SU-DHL-6 (cell line): ENCODE measurements at regions not wholly inside any gene's neighbourhood (a gene's known extent, or its start where the extent isn't known, plus 50 kb on each side); places are given as distances from the start of the nearest gene placed in this dataset.

Source experiments
- EZH2phosphoT487 ChIP-seq: fragments of 200-600 bp; sonication (generic), shearing (Covaris generic); conservative IDR thresholded peaks from 2 replicates; pipeline ENCODE4 v1.6.1; 2018; ENCODE audit warnings: mild to moderate bottlenecking, antibody characterized with exemption, low read length, moderate library complexity, mixed read lengths
- TF ChIP-seq, protein P1 (sequence below): fragments of 200-600 bp; sonication (generic); IDR thresholded peaks from one replicate; pipeline ENCODE4 v1.5.1; 2017; ENCODE audit warnings: antibody characterized with exemption, mild to moderate bottlenecking, low read length, moderate library complexity; ENCODE audit not compliant: insufficient read depth, poor library complexity, severe bottlenecking

DNA sequence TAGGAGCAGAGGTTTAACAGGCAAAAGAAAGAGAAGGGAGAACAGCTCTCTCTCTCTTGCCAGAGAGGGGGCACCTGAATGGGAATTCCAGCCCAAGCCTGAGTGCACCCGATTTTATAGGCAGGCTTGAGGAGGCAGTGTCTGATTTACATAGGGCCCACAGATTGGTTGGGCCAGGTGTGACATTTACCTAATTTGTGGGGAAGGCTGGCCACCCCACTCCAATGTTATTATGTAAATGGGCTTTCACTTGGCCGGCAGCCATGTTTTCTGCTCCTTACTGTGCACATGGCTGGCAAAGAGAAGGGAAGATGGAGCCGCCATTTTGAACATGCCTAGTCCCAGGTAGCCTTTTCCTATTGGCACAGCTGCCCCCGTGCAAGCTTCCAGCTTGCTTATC lies 735.5 kb upstream of the AUTS2 start:
- TF ChIP-seq, protein P1, sequence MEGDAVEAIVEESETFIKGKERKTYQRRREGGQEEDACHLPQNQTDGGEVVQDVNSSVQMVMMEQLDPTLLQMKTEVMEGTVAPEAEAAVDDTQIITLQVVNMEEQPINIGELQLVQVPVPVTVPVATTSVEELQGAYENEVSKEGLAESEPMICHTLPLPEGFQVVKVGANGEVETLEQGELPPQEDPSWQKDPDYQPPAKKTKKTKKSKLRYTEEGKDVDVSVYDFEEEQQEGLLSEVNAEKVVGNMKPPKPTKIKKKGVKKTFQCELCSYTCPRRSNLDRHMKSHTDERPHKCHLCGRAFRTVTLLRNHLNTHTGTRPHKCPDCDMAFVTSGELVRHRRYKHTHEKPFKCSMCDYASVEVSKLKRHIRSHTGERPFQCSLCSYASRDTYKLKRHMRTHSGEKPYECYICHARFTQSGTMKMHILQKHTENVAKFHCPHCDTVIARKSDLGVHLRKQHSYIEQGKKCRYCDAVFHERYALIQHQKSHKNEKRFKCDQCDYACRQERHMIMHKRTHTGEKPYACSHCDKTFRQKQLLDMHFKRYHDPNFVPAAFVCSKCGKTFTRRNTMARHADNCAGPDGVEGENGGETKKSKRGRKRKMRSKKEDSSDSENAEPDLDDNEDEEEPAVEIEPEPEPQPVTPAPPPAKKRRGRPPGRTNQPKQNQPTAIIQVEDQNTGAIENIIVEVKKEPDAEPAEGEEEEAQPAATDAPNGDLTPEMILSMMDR = no peak
- no peak for TF ChIP-seq EZH2phosphoT487
